ENCODE measurements at regions not wholly inside any gene's neighbourhood (a gene's known extent, or its start where the extent isn't known, plus 50 kb on each side); places are given as distances from the start of the nearest gene placed in this dataset.

DNA sequence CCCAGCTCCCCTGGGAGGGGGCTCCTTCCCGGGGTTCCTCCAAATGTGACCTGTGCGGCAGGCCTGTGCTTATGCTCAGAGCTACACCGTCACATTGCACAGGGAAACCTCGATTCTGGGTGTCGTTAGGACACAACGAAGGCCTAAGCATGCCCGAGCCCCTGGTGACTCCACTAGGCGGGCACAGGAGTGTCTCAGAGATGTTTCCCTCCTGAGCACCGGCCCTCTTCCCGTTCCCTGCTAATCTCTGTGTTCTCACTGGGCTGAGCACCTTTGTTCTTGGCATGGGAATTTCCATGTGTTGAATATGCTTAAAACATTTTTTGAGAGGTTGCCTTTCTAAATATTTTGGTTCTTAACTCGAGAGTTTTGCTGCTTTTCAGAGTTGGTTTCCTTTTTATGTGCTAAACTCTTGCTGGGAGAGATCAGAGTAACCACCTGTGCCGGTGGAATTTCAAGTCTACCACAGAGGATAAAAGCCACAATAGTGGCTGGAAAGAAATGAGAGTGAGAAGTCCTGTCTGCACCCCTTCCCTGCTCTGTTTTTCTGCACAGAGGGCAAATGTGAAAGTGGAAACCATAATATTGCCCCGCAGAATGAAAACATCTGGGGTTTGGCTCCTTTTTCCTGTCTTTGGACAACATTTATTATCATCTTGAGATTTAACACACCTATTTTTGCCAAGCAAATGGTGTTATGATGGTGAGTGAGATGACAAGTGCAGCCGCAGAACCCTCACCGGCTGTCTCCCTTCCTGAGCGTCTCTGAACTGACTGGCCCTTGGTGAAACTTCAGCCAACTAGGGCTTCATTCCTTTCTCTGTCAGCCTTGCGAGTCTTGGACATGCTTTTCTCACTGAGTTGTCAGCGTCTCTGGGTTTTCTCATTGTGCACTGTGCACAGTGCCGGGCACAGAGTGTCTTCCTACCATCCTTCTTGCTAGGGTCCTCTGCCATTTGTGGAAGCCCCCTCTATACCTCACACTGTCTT, 154.1 kb downstream of the VAPA start:
- Histone ChIP-seq H3K27me3 (ENCODE audit: control insufficient read depth, insufficient read depth, low read length) (no peaks in the 10 kb centered on the region), H3K9me3 (ENCODE audit: control insufficient read depth, low read depth, low read length) (no peaks in the 10 kb centered on the region), H3K36me3 (ENCODE audit: control insufficient read depth, insufficient read depth, low read length) (no peaks in the 10 kb centered on the region), H3K4me1 (ENCODE audit: control insufficient read depth, insufficient read depth, low read length) (no peaks in the 10 kb centered on the region), H3K27ac (ENCODE audit: low read length) (no peak overlapping the region), H3K4me3 (ENCODE audit: low read length) (no peak overlapping the region)
- WGBS (ENCODE audit: insufficient coverage, low lambda C conversion rate), result 71% methylated on average over 5 of the region's 19 CpGs
- DNase-seq, result no peak

DNA sequence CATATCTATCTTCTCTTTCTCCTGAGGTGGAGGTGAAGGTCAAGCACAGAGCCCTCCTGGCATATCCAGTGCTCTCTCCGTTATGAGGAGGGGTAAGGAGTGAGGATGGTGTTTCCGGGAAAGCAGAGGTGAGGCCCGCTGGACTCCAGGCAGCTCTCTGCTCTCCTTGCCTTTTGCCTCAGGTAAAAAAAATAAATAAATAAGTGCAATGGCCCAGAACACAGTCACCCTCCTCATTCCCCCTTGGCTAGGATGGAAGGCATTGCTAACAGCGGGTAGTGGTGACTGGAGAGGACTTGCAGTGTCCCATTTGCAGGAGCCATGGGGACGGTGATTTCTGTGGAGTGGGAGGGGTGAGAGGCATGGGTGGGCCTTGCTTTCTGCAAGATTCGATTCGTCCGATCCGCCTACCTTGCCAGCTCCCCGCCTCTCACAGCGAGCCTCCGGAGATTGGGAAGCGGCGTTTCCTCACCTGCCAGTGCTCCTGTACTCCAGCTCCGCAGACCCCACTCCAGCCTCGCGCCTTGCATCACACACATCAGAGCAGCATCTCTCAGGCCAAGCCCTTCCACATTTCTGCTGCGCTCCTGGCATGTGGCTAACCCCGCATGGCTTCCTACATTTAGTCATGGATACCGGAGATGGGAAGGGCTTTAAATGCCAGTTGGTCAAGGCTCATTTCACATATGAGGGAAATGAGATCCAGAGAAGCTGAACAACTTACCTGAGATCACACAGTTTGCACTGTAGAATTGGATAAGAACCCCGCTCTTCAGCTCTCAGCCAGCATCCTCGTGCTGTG, 155.2 kb downstream of the VAPA start:
- H3K4me3 ChIP-seq (ENCODE audit: low read length), result no peak overlapping the region
- H3K36me3 ChIP-seq (ENCODE audit: control insufficient read depth, insufficient read depth, low read length), result no peaks in the 10 kb centered on the region
- DNase-seq, result no peak
- no peaks in the 10 kb centered on the region for H3K4me1 ChIP-seq (ENCODE audit: control insufficient read depth, insufficient read depth, low read length)
- H3K27me3 ChIP-seq (ENCODE audit: control insufficient read depth, insufficient read depth, low read length), result no peaks in the 10 kb centered on the region
- WGBS (ENCODE audit: insufficient coverage, low lambda C conversion rate), result no CpG with 5 or more reads among the region's 22 CpGs
- H3K27ac ChIP-seq (ENCODE audit: low read length), result no peak overlapping the region
- H3K9me3 ChIP-seq (ENCODE audit: control insufficient read depth, low read depth, low read length), result no peaks in the 10 kb centered on the region

DNA sequence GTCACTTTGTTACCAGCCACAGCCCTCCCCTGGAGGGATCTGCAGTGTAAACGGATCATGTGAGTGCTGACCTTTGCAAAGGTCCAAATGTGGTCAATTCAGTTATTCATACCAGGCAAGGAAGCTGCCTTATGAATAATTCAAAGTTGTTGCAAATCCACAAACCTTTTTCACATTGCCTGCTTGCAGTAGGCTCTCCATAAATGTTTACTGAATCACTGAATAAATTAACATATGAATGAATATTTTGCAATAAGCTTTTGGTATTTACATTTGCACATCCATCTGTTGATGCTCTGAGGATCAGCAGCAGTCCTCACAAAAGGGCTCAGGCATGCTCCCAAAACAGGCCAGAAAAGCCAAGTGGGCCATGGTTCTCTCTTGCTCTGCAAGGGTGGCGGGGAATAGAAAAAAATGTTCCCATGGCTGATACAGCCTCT, 156.8 kb downstream of the VAPA start:
- H3K9me3 ChIP-seq (ENCODE audit: control insufficient read depth, low read depth, low read length), result no peaks in the 10 kb centered on the region
- H3K27ac ChIP-seq (ENCODE audit: low read length), result no peak overlapping the region
- H3K27me3 ChIP-seq (ENCODE audit: control insufficient read depth, insufficient read depth, low read length), result no peaks in the 10 kb centered on the region
- WGBS (ENCODE audit: insufficient coverage, low lambda C conversion rate), result no CpG with 5 or more reads among the region's 2 CpGs
- no peak overlapping the region for H3K4me3 ChIP-seq (ENCODE audit: low read length)
- H3K4me1 ChIP-seq (ENCODE audit: control insufficient read depth, insufficient read depth, low read length), result no peaks in the 10 kb centered on the region
- no peaks in the 10 kb centered on the region for H3K36me3 ChIP-seq (ENCODE audit: control insufficient read depth, insufficient read depth, low read length)
- no peak for DNase-seq

DNA sequence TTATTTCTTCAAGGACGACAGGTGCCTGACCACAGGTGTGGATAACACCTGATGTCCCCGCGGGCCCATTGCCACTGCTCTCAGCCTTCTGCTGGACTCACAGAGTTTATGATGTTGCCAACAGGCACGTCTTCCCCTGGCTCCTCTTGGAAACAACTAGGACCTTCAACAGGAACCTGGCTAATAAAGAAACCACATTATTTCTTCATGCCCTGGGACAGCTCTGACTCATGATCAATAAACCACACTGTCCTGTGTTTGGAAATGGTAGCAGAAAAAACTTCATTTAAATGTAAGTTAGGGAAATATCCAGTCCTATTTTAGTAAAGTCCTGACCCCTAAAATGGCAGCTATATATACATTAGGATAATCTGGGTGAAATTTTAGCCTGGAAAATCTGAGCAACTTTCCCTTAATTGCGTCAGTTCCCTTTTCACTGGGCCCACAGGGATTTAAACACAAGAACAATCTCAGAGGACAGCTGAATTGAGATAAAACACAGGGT, 158.9 kb downstream of the VAPA start:
- Histone ChIP-seq H3K4me3 (ENCODE audit: low read length) (no peak overlapping the region), H3K27ac (ENCODE audit: low read length) (no peak overlapping the region), H3K36me3 (ENCODE audit: control insufficient read depth, insufficient read depth, low read length) (no peaks in the 10 kb centered on the region), H3K27me3 (ENCODE audit: control insufficient read depth, insufficient read depth, low read length) (no peaks in the 10 kb centered on the region), H3K4me1 (ENCODE audit: control insufficient read depth, insufficient read depth, low read length) (no peaks in the 10 kb centered on the region), H3K9me3 (ENCODE audit: control insufficient read depth, low read depth, low read length) (no peaks in the 10 kb centered on the region)
- DNase-seq, result no peak
- WGBS (ENCODE audit: insufficient coverage, low lambda C conversion rate), result no CpG with 5 or more reads among the region's 5 CpGs

DNA sequence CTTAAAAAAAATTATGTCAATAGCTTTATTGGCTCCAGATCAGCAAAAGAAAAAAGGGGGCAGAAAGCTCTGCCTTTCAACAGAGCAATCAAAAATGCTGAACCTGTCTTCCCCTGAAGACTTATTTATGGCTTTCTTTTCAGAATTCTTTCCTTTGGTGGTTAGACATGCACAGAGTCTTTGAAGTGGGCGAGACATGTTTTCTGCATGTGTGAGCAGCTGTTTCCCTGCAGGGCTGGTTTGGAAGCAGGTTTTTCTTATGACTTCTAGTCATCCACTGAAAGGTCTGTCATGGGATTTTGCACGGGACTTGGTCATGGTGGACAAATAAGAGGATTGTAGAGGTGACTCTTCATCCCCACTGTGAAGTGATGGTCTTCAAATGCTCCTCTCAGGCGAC, 160.3 kb downstream of the VAPA start:
- H3K9me3 ChIP-seq (ENCODE audit: control insufficient read depth, low read depth, low read length), result no peaks in the 10 kb centered on the region
- DNase-seq, result no peak
- H3K4me3 ChIP-seq (ENCODE audit: low read length), result no peak overlapping the region
- WGBS (ENCODE audit: insufficient coverage, low lambda C conversion rate), result no CpG with 5 or more reads among the region's 3 CpGs
- H3K27me3 ChIP-seq (ENCODE audit: control insufficient read depth, insufficient read depth, low read length), result no peaks in the 10 kb centered on the region
- H3K27ac ChIP-seq (ENCODE audit: low read length), result no peak overlapping the region
- peaks cover 6% of the 10 kb centered on the region for H3K4me1 ChIP-seq (ENCODE audit: control insufficient read depth, insufficient read depth, low read length)
- no peaks in the 10 kb centered on the region for H3K36me3 ChIP-seq (ENCODE audit: control insufficient read depth, insufficient read depth, low read length)

DNA sequence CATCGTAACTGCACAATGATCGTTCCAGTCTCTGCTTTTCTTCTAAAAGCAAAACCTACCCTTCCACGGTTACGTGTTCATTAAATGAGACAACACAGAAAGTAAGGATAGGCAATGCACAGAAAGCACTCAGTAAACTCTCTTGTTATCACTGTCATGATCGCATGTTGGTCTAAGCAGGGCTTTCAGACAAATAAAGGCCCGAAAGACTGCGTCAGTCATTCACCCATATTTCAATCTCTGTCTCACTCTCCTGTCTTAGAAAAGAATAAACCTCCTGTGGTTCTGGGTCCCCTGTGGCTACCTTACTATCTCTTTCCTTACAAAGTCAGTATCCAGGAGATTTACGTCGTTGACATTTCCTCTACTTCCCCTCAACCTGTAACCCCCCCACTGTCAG, 160.9 kb downstream of the VAPA start:
- Histone ChIP-seq H3K9me3 (ENCODE audit: control insufficient read depth, low read depth, low read length) (no peaks in the 10 kb centered on the region), H3K27me3 (ENCODE audit: control insufficient read depth, insufficient read depth, low read length) (no peaks in the 10 kb centered on the region)

DNA sequence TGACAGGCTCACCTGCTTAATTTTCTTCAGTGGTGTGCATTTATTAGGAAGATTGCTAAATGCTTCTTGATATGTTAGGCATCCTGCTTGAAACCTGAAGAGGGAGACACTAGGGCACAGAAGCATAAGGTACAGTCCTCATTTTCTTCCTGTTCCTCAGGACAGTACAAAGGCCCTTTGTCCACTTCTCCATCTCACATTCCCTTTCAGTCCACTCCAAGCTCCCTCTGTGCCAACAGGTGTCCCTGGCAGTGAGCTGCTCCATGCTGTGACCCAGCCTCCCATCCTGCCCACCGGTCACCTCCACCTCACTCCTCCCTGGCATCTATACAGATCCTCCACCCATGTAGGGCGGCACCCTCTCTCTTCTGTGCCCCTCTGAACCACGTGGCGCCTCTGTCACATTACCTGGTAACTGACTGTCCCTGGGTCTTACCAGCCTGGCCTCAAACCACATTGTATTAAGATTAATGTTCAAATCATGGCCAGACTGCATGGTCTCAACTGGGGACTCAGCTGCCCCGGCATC, 162.8 kb downstream of the VAPA start:
- H3K27ac ChIP-seq (ENCODE audit: low read length), result no peak overlapping the region
- peaks cover 8% of the 10 kb centered on the region for H3K4me1 ChIP-seq (ENCODE audit: control insufficient read depth, insufficient read depth, low read length)
- no peak overlapping the region for H3K4me3 ChIP-seq (ENCODE audit: low read length)
- H3K9me3 ChIP-seq (ENCODE audit: control insufficient read depth, low read depth, low read length), result peaks cover 2% of the 10 kb centered on the region
- no peak for DNase-seq
- WGBS (ENCODE audit: insufficient coverage, low lambda C conversion rate), result 100% methylated on average over 1 of the region's 5 CpGs
- no peaks in the 10 kb centered on the region for H3K27me3 ChIP-seq (ENCODE audit: control insufficient read depth, insufficient read depth, low read length)
- H3K36me3 ChIP-seq (ENCODE audit: control insufficient read depth, insufficient read depth, low read length), result no peaks in the 10 kb centered on the region

More for the DNA sequence above, 160.9 kb downstream of the VAPA start:
- WGBS (ENCODE audit: insufficient coverage, low lambda C conversion rate), result 100% methylated on average over 3 of the region's 9 CpGs
- H3K4me1 ChIP-seq (ENCODE audit: control insufficient read depth, insufficient read depth, low read length), result peaks cover 6% of the 10 kb centered on the region
- DNase-seq, result no peak
- no peak overlapping the region for H3K27ac ChIP-seq (ENCODE audit: low read length)
- no peak overlapping the region for H3K4me3 ChIP-seq (ENCODE audit: low read length)
- H3K36me3 ChIP-seq (ENCODE audit: control insufficient read depth, insufficient read depth, low read length), result no peaks in the 10 kb centered on the region

DNA sequence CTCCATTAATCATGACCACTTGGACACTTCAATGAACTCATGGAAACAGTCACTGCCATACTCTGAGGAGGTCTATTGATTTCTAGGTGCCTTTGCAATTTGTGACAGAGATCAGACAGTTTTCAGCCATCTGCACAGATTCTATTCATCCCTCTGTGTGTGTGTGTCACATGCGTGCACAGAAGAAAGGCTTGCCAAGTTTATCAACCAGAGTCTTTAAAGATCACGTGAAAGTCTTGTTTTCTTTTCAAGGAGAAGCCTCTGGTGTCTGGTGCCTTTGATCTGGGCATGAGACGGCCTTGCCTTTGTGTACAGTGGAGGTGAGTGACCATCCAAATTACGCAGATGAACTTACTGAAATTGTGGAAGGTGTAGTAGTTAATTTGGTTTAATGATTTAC, 164.2 kb downstream of the VAPA start:
- peaks cover 11% of the 10 kb centered on the region for H3K4me1 ChIP-seq (ENCODE audit: control insufficient read depth, insufficient read depth, low read length)
- no peaks in the 10 kb centered on the region for H3K27me3 ChIP-seq (ENCODE audit: control insufficient read depth, insufficient read depth, low read length)
- no peak overlapping the region for H3K27ac ChIP-seq (ENCODE audit: low read length)
- H3K9me3 ChIP-seq (ENCODE audit: control insufficient read depth, low read depth, low read length), result peaks cover 2% of the 10 kb centered on the region
- H3K4me3 ChIP-seq (ENCODE audit: low read length), result no peak overlapping the region
- no CpG with 5 or more reads among the region's 4 CpGs for WGBS (ENCODE audit: insufficient coverage, low lambda C conversion rate)
- no peaks in the 10 kb centered on the region for H3K36me3 ChIP-seq (ENCODE audit: control insufficient read depth, insufficient read depth, low read length)
- peak in 1 of 2 donors; percentile 55 for DNase-seq

DNA sequence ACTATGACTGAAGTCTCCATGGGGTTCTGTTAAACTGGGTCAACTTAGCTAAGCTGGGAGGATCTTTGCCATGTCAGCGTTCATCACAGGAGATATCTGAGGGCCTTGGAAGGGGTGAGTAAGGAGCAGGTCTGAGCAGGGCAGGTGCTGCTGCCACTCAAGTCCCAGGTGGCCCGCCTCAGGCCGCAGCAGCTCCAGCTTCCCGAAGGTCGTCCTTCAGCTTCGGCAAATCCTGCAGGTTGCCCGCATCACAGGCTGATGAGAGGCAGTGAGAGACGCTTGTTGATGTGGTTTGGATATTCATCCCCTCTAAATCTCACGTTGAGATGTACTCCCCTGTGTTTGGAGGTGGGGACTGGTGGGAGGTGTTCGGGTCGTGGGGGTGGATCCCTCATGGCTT, 166.6 kb downstream of the VAPA start:
- DNase-seq, result no peak
- Histone ChIP-seq H3K4me1 (ENCODE audit: control insufficient read depth, insufficient read depth, low read length) (peaks cover 17% of the 10 kb centered on the region), H3K27me3 (ENCODE audit: control insufficient read depth, insufficient read depth, low read length) (no peaks in the 10 kb centered on the region), H3K36me3 (ENCODE audit: control insufficient read depth, insufficient read depth, low read length) (no peaks in the 10 kb centered on the region), H3K27ac (ENCODE audit: low read length) (no peak overlapping the region), H3K9me3 (ENCODE audit: control insufficient read depth, low read depth, low read length) (peaks cover 6% of the 10 kb centered on the region), H3K4me3 (ENCODE audit: low read length) (no peak overlapping the region)
- whole genome bisulfite sequencing (ENCODE audit: insufficient coverage, low lambda C conversion rate), result no CpG with 5 or more reads among the region's 11 CpGs

DNA sequence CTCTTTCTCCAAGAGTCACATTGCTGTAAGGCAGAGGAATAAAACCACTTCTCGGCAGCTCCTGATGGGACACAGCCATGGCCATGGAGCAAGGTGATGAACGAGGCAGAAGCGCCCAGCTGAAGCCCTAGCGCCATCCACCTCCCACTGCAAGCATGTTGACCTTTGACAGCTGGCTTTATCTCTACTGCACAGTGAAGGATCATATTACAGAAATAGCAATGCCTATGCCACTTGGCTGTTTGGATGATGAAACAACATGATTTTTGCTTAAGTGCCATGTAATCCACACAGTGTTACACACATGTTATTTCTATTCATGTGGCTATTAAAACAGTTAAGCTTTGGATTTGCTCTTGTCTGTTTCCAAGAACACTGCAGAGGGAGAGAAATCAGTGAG, 167.7 kb downstream of the VAPA start:
- peaks cover 6% of the 10 kb centered on the region for H3K9me3 ChIP-seq (ENCODE audit: control insufficient read depth, low read depth, low read length)
- H3K36me3 ChIP-seq (ENCODE audit: control insufficient read depth, insufficient read depth, low read length), result no peaks in the 10 kb centered on the region
- H3K27me3 ChIP-seq (ENCODE audit: control insufficient read depth, insufficient read depth, low read length), result no peaks in the 10 kb centered on the region
- WGBS (ENCODE audit: insufficient coverage, low lambda C conversion rate), result no CpG with 5 or more reads among the region's 4 CpGs
- H3K4me3 ChIP-seq (ENCODE audit: low read length), result no peak overlapping the region
- H3K27ac ChIP-seq (ENCODE audit: low read length), result no peak overlapping the region
- DNase-seq, result peak; percentile 35 to 57
- peaks cover 22% of the 10 kb centered on the region for H3K4me1 ChIP-seq (ENCODE audit: control insufficient read depth, insufficient read depth, low read length)

Data from large intestine (tissue), 3 donors.